Bronchial epithelial cell (primary cell): ENCODE measurements at regions not wholly inside any gene's neighbourhood (a gene's known extent, or its start where the extent isn't known, plus 50 kb on each side); places are given as distances from the start of the nearest gene placed in this dataset.

ENCODE experiments used
- DNase-seq: peaks from one replicate; pipeline ENCODE4 v3.0.0-alpha.2; 2010; ENCODE audit warnings: low read depth
- FAIRE-seq: peaks from 2 replicates; lab custom pipeline; 2011; peaks lifted over from hg19 to GRCh38; lab: Jason Lieb, UNC
- H3K27me3 ChIP-seq: 2 replicates; pipeline ENCODE4 v1.5.1; 2011; ENCODE audit warnings: low read length; ENCODE audit not compliant: control insufficient read depth, insufficient read depth
- H3K36me3 ChIP-seq: 2 replicates; pipeline ENCODE4 v1.5.1; 2011; ENCODE audit warnings: low read length; ENCODE audit not compliant: control insufficient read depth, insufficient read depth
- H3K4me3 ChIP-seq: 2 replicates; pipeline ENCODE4 v1.5.1; 2011; ENCODE audit warnings: mild to moderate bottlenecking, low read depth, low read length, control low read depth
- CTCF ChIP-seq: IDR thresholded peaks from 2 replicates; pipeline ENCODE4 v1.5.1; 2011; ENCODE audit warnings: mild to moderate bottlenecking, moderate library complexity, low read length, control low read depth, inconsistent platforms; ENCODE audit not compliant: insufficient read depth, severe bottlenecking

- Histone ChIP-seq H3K36me3 (no peaks in the 10 kb centered on the region), H3K4me3 (no peak overlapping the region), H3K27me3 (no peaks in the 10 kb centered on the region)
- TF ChIP-seq CTCF: no peak
- FAIRE-seq: no peak
- DNase-seq: no peak
Observed at GRCh38 chr10:106473129-106473685, 691.3 kb downstream of the SORCS1 start.

GRCh38 chr10:106467506-106467905, 697.0 kb downstream of the SORCS1 start:
- Histone ChIP-seq H3K27me3 (no peaks in the 10 kb centered on the region), H3K36me3 (no peaks in the 10 kb centered on the region), H3K4me3 (no peak overlapping the region)
- no peak for TF ChIP-seq CTCF
- DNase-seq (no peak), FAIRE-seq (no peak)

GRCh38 chr10:106457522-106457921, 707.0 kb downstream of the SORCS1 start:
- TF ChIP-seq CTCF: no peak
- DNase-seq (no peak), FAIRE-seq (no peak)
- H3K27me3 ChIP-seq: no peaks in the 10 kb centered on the region
- no peaks in the 10 kb centered on the region for H3K36me3 ChIP-seq
- no peak overlapping the region for H3K4me3 ChIP-seq

GRCh38 chr10:106454233-106454632, 710.3 kb downstream of the SORCS1 start:
- DNase-seq (no peak), FAIRE-seq (no peak)
- H3K36me3 ChIP-seq: no peaks in the 10 kb centered on the region
- no peak overlapping the region for H3K4me3 ChIP-seq
- no peaks in the 10 kb centered on the region for H3K27me3 ChIP-seq
- TF ChIP-seq CTCF: no peak

GRCh38 chr10:106450966-106451365, 713.5 kb downstream of the SORCS1 start:
- Histone ChIP-seq H3K36me3 (no peaks in the 10 kb centered on the region), H3K27me3 (no peaks in the 10 kb centered on the region), H3K4me3 (no peak overlapping the region)
- no peak for TF ChIP-seq CTCF
- FAIRE-seq (no peak), DNase-seq (no peak)

GRCh38 chr10:106446920-106447319, 717.6 kb downstream of the SORCS1 start:
- TF ChIP-seq CTCF: no peak
- FAIRE-seq: no peak
- no peaks in the 10 kb centered on the region for H3K36me3 ChIP-seq
- DNase-seq: no peak
- no peaks in the 10 kb centered on the region for H3K27me3 ChIP-seq
- no peak overlapping the region for H3K4me3 ChIP-seq
